ENCODE measurements at regions not wholly inside any gene's neighbourhood (a gene's known extent, or its start where the extent isn't known, plus 50 kb on each side); places are given as distances from the start of the nearest gene placed in this dataset.

- no peak for DNase-seq (ENCODE audit: low spot score, unreplicated experiment)
- H3K4me1 Mint-ChIP-seq (ENCODE audit: low read depth): peaks cover 2% of the 10 kb centered on the region
- H3K27ac Mint-ChIP-seq: no peak overlapping the region
- peak; percentile 21 for TF ChIP-seq CTCF (IDR thresholded peaks at IDR 0.05; ENCODE audit: unreplicated experiment)
- H3K36me3 Mint-ChIP-seq (ENCODE audit: insufficient read depth): no peaks in the 10 kb centered on the region
- H3K27me3 Mint-ChIP-seq: peaks cover 9% of the 10 kb centered on the region
- no peak overlapping the region for H3K4me3 Mint-ChIP-seq (ENCODE audit: low read depth)
- H3K9me3 Mint-ChIP-seq (ENCODE audit: low read depth): no peaks in the 10 kb centered on the region
These were observed 131.4 kb upstream of the KAZN start for GRCh38 chr1:14467112-14467511.

GRCh38 chr1:14468751-14469150 lies 129.7 kb upstream of the KAZN start:
- Mint-ChIP-seq H3K4me3 (ENCODE audit: low read depth) (no peak overlapping the region), H3K36me3 (ENCODE audit: insufficient read depth) (no peaks in the 10 kb centered on the region), H3K4me1 (ENCODE audit: low read depth) (peaks cover 2% of the 10 kb centered on the region), H3K27me3 (peaks cover 9% of the 10 kb centered on the region), H3K9me3 (ENCODE audit: low read depth) (no peaks in the 10 kb centered on the region), H3K27ac (no peak overlapping the region)
- no peak for TF ChIP-seq CTCF (IDR thresholded peaks at IDR 0.05; ENCODE audit: unreplicated experiment)
- DNase-seq (ENCODE audit: low spot score, unreplicated experiment): no peak

- Mint-ChIP-seq H3K36me3 (ENCODE audit: insufficient read depth) (no peaks in the 10 kb centered on the region), H3K4me3 (ENCODE audit: low read depth) (no peak overlapping the region), H3K4me1 (ENCODE audit: low read depth) (peaks cover 2% of the 10 kb centered on the region), H3K27me3 (peaks cover 21% of the 10 kb centered on the region), H3K9me3 (ENCODE audit: low read depth) (no peaks in the 10 kb centered on the region), H3K27ac (no peak overlapping the region)
- no peak for TF ChIP-seq CTCF (IDR thresholded peaks at IDR 0.05; ENCODE audit: unreplicated experiment)
- no peak for DNase-seq (ENCODE audit: low spot score, unreplicated experiment)
These were observed 127.7 kb upstream of the KAZN start for GRCh38 chr1:14470802-14471201.

- H3K9me3 Mint-ChIP-seq (ENCODE audit: low read depth): no peaks in the 10 kb centered on the region
- no peaks in the 10 kb centered on the region for H3K36me3 Mint-ChIP-seq (ENCODE audit: insufficient read depth)
- TF ChIP-seq CTCF (IDR thresholded peaks at IDR 0.05; ENCODE audit: unreplicated experiment): no peak
- no peak for DNase-seq (ENCODE audit: low spot score, unreplicated experiment)
- H3K4me1 Mint-ChIP-seq (ENCODE audit: low read depth): no peaks in the 10 kb centered on the region
- no peak overlapping the region for H3K4me3 Mint-ChIP-seq (ENCODE audit: low read depth)
- peaks cover 17% of the 10 kb centered on the region for H3K27me3 Mint-ChIP-seq
- no peak overlapping the region for H3K27ac Mint-ChIP-seq
These were observed 123.6 kb upstream of the KAZN start for GRCh38 chr1:14474856-14475255.

GRCh38 chr1:14476170-14476955 lies 122.1 kb upstream of the KAZN start:
- TF ChIP-seq CTCF (IDR thresholded peaks at IDR 0.05; ENCODE audit: unreplicated experiment): no peak
- H3K9me3 Mint-ChIP-seq (ENCODE audit: low read depth): no peaks in the 10 kb centered on the region
- H3K4me1 Mint-ChIP-seq (ENCODE audit: low read depth): no peaks in the 10 kb centered on the region

More at GRCh38 chr1:14476170-14476955, 122.1 kb upstream of the KAZN start:
- H3K27ac Mint-ChIP-seq: no peak overlapping the region
- no peak for DNase-seq (ENCODE audit: low spot score, unreplicated experiment)
- peaks cover 17% of the 10 kb centered on the region for H3K27me3 Mint-ChIP-seq
- no peaks in the 10 kb centered on the region for H3K36me3 Mint-ChIP-seq (ENCODE audit: insufficient read depth)
- no peak overlapping the region for H3K4me3 Mint-ChIP-seq (ENCODE audit: low read depth)
